NCI-H82 treated with DMSO at 0.1 percent for 48 hours (cell line): ENCODE measurements at regions not wholly inside any gene's neighbourhood (a gene's known extent, or its start where the extent isn't known, plus 50 kb on each side); places are given as distances from the start of the nearest gene placed in this dataset.
"Not testable (repeated sequence)": the region's sequence is repeated elsewhere in the genome, so short reads cannot be mapped to it uniquely, and the experiment has no call there.

Source experiments
- DNase-seq: peaks from one replicate; lab custom pipeline; 2025; ENCODE audit not compliant: unreplicated experiment; lab: John Stamatoyannopoulos, UW

GRCh38 chr21:14903172-14903865, 161.5 kb downstream of the NRIP1 start:
- no peak for DNase-seq

DNA sequence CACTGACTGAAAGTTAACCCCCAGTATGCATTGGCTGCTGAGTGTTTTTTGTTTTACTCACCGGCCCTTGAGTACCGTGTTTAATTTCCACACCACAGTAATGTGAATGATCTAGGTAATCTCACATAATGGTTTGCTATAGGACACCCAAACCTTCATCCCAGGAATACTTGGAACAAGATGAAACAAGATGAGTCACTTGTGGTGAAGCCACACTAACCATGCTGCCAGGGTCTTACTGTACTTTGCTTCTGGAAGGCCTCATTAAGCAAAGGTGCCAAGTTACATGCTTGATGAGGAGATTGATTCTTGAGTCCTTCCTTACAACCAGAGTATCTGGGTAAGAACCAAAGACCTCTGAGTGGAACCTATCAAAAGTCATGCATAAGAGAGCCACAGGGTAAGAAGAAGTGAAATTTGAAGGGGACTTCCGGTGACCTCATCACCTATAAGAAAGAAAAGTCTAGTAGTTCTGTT, 163.3 kb downstream of the NRIP1 start:
- no peak for DNase-seq

DNA sequence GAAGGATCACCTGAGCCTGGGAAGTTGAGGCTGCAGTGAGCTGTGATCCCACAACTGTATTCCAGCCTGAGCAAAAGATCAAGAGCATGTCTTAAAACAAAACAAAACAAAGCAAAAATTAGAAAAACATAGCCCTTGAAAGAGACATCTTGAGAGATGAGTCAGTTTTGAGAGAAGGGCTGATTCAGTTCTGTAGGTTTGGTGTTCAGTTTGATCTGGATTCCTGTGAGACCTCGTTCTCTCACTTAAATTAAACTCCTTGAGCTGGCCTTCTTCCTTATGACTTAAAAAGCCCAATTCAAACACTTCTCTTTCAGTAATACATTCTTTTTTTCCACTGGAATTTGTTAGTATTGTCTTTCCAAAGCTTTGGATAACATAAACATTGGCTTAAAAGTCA, 164.2 kb downstream of the NRIP1 start:
- DNase-seq: no peak

- no peak for DNase-seq
Measured at GRCh38 chr21:14900058-14900457, 164.7 kb downstream of the NRIP1 start.

- no peak for DNase-seq
Measured at GRCh38 chr21:14895792-14896191, 169.0 kb downstream of the NRIP1 start.

DNA sequence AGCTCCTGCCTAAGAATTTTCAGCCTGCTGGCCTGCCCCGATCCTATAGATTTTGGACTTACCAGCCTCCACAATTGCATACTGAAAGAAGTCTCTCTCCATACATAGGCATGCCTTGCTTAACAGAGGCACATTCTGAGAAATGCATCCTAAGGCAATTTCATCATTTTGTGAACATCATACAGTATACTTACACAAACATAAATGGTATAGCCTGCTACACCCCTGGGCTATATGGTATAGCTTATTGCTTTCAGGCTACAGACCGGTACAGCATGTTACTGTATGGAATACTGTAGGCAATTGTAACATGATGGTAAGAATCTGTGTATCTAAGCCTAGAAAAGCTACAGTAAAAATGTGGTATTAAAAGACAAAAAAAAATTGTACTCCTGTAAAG, 174.7 kb downstream of the NRIP1 start:
- DNase-seq: no peak

DNA sequence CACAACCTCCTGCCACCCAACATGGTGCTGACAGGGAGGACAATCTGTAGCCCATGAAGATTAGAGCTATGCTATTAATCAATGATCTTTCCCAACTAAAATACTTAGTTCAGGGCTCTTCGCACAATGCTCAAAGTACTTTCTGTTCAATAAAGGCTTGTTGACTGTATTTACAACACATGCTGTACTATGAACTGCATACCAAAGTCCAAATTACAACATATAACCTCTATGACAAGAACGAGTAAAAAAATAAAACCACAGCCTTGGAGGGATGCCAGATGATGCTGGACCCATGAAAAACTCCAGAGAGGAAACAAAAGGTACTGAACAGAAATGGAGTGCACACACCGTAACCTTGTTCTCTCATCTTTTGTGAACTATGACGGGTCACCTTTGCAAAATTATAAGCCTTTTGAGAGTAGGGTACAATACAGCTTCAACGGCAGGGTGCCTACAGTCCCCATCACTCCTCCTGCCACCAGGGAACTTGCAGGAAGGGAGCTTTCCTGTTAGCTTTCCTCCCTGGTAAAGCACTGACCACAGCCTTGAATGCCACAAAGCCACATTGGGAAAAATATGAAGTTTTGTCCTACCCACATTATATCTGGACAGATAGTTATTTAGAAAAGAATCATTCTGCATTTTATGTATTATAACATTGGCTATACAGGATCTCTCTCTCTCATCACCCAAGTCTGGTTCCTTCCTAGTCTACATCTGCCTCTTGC, 175.6 kb downstream of the NRIP1 start:
- no peak for DNase-seq

GRCh38 chr21:14888202-14888601, 176.6 kb downstream of the NRIP1 start:
- no peak for DNase-seq

- DNase-seq: no peak
Measured at GRCh38 chr21:14886001-14886400, 178.8 kb downstream of the NRIP1 start.

DNA sequence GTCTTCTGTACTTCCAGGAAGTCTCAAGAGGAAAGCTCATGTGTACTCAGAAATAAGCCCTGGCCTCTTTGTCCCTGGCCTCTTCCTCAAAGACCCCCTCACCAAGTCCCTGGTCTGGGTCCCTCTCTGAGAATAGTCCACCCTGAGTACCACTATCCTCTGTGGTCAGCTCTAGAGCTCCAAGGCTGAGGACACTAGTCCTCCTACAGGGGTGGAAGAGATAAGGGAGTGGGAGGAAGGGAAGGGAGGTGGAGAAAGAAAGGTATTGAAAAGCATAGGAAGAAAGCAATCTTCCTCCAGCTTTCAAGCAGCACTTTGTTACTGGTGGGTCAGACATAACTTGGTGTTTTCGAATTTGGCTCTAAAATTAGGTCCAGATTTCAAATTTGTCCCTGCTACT, 181.4 kb downstream of the NRIP1 start:
- no peak for DNase-seq

DNA sequence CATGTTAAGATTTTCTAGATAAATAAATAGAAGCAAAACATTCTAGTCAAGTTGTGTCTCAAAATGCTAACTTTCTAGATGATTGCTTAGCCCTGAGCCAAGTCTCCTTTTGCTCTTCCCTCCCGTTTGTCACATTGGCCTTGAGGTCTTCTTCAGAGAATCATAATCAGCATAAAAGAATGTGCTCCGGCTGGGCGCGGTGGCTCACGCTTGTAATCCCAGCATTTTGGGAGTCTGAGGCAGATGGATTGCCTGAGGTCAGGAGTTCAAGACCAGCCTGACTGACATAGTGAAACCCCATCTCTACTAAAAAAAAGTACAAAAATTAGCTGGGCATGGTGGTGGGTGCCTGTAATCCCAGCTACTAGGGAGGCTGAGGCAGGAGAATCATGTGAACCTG, 182.3 kb downstream of the NRIP1 start:
- DNase-seq: not testable (repeated sequence)

DNA sequence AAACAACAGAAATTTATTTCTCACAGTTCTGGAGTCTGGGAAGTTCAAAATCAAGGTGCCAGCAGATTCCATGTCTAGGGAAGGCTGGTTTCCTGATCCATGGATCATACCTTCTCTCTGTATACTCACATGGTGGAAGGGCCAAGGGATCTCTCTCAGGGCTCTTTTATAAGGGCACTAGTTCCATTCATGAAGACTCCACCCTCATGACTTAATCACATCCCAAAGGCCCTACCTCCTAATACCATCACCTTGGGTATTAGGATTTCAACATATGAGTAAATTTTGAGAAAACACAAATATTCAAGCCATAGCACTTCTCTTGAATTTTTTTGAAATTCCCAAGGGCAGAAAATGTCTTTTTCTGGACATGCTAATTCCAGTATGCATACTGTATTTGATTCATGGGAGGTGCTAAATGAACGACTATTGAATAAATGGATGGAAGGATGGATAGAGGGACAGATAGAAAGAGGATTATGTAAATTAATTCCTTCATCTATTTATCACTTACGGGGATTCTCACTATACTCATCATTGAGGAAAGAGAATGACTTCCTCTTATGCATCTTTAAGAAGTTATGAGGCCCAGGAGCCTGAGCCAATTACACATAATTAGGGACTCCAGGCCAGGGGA, 182.8 kb downstream of the NRIP1 start:
- DNase-seq: no peak

- no peak for DNase-seq
Measured at GRCh38 chr21:14880922-14881321, 183.9 kb downstream of the NRIP1 start.

- no peak for DNase-seq
Measured at GRCh38 chr21:14879458-14879857, 185.3 kb downstream of the NRIP1 start.

GRCh38 chr21:14878971-14879370, 185.8 kb downstream of the NRIP1 start:
- no peak for DNase-seq

- DNase-seq: no peak
Measured at GRCh38 chr21:14877581-14878228, 187.1 kb downstream of the NRIP1 start.

DNA sequence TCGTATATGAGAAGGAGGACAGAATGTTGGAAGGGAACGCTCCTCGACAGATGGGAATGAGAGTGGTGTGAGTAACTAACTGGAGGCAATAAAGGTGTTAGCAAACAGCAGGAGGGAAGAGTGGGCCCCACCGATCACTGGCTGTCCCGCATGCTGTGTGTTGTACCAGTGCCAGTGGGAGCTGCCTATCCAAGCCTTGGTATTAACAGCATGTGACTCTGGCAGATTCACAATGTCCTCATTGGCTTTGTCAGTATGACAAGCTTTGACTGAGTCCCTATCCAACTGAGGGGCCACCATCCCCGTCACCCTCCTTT, 188.3 kb downstream of the NRIP1 start:
- no peak for DNase-seq

DNA sequence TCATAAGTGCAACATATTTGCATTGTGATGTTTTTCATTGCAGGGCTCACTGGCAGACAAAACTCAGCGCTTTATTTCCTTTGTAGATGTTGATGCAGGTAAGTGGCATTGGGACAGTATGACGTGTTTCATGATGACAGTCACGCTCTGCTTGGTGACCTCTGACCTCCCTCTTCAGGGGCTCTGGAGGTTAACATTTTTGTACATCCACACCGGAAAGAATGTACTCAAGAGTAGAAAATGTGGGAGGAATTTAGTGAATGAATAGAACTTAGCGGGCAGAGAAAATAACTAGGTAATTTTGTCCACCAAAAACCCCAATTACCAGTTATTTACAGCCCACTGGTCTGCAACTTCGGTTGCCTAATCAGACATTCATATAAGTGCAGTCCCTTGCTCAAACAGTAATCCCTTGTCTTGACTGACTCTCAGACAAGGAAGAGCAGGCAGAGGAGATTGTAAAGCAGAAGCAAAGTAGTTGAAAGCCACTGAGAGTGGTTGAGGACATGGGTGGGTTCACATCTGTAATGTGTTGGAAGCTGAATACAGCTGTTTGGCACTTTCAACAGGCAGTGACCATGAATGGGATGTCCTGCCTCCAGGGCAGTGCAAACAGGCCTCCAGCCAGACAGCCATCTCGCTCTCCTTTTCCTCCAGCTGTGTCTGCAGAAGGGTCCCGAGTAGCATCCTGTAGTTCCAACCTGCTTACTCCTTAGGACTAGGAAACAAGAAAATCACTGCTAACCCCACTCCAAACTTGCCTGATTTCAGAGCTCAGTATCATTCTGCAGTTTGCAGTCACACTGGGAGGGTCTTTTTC, 188.9 kb downstream of the NRIP1 start:
- no peak for DNase-seq

DNA sequence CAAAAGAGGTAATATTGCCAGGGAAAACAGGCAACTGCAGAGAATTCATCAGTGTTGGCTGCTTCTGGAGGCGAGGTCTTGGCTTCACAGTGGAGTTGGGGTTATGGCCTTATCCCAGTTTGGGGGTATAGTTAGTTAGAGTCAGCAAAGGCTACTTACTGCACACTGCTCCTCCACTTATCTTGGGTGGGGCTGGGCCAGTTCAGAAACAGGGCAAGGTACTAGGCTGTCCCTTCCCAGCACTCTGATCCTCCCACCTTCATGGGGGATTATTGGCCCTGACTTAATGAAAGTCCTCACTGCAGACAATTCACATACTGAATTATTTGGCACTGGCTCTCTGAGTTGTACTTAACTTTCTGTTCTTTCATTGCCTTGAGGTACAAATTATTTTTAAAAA, 189.6 kb downstream of the NRIP1 start:
- DNase-seq: no peak

DNA sequence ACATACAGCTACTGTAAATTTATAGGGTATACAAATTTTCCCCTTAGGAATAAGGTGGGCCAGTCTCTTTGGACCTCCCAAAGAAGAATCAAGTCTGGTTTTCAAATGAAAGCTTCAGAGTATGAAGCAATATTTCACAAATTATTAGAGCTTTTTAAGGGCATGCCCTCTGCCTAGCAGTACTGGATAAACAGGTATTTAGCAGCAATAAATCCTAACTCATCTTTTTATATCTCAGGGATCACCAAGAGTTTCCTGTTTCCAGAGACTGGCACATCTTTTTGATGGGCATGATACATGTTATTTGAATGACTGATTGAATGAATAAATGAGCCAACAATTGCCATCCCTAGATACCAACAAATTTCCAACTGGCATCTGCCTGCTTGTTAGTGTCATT, 190.4 kb downstream of the NRIP1 start:
- DNase-seq: no peak

DNA sequence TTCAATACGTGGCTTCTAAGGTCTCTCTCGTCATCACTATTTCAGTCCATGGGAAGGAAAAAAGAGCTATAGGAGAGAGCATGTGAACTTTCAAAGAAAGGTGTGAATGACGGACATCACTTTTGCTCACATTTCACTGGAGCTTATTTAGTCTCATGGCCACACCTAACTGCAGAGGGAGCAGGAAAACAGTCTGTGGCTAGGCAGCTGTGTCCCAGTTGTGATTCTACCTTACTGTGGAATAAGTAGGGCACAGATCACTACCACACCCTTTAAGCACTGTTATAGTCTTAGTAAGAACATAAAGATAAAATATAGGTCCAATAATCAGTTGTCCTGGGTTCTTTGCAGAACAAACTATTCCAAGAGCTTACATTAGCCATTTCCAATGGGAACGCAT, 192.9 kb downstream of the NRIP1 start:
- DNase-seq: no peak
